H9 (cell line): ENCODE measurements at regions not wholly inside any gene's neighbourhood (a gene's known extent, or its start where the extent isn't known, plus 50 kb on each side); places are given as distances from the start of the nearest gene placed in this dataset.

ENCODE experiments used
- DNase-seq: peaks from one replicate; pipeline ENCODE4 v3.0.0-alpha.2; 2017
- H2AFZ ChIP-seq: one replicate; pipeline ENCODE4 v1.6.1; 2013; ENCODE audit warnings: mild to moderate bottlenecking, low read length, control low read depth, moderate library complexity
- H2AK5ac ChIP-seq: 2 replicates; pipeline ENCODE4 v1.6.1; 2013; ENCODE audit warnings: low read length, control low read depth, mixed read lengths; ENCODE audit not compliant: insufficient read length
- H2BK120ac ChIP-seq: one replicate; pipeline ENCODE4 v1.6.1; 2013; ENCODE audit warnings: low read depth, mild to moderate bottlenecking, low read length, control low read depth, inconsistent platforms; ENCODE audit not compliant: poor library complexity, severe bottlenecking
- H2BK12ac ChIP-seq: 2 replicates; pipeline ENCODE4 v1.6.1; 2013; ENCODE audit warnings: low read length, control low read depth, mixed read lengths, low read depth; ENCODE audit not compliant: insufficient read length
- H2BK15ac ChIP-seq: 2 replicates; pipeline ENCODE4 v1.6.1; 2013; ENCODE audit warnings: low read depth, low read length, control low read depth
- H2BK20ac ChIP-seq: one replicate; pipeline ENCODE4 v1.6.1; 2013; ENCODE audit warnings: low read depth, mild to moderate bottlenecking, low read length, control low read depth, inconsistent platforms; ENCODE audit not compliant: poor library complexity, severe bottlenecking
- H2BK5ac ChIP-seq: 2 replicates; pipeline ENCODE4 v1.6.1; 2013; ENCODE audit warnings: low read length, control low read depth, mixed read lengths; ENCODE audit not compliant: insufficient read length
- H3K14ac ChIP-seq: 2 replicates; pipeline ENCODE4 v1.6.1; 2013; ENCODE audit warnings: low read length, control low read depth; ENCODE audit not compliant: insufficient read depth
- H3K18ac ChIP-seq: 2 replicates; pipeline ENCODE4 v1.6.1; 2013; ENCODE audit warnings: low read depth, mild to moderate bottlenecking, mixed read lengths, low read length, control low read depth; ENCODE audit not compliant: insufficient read length
- H3K23ac ChIP-seq: 2 replicates; pipeline ENCODE4 v1.6.1; 2013; ENCODE audit warnings: low read length, control low read depth, mixed read lengths, low read depth; ENCODE audit not compliant: insufficient read length
- H3K23me2 ChIP-seq: 2 replicates; pipeline ENCODE4 v1.6.1; 2013; ENCODE audit warnings: low read depth, mild to moderate bottlenecking, mixed read lengths, low read length, control low read depth; ENCODE audit not compliant: insufficient read length, poor library complexity, severe bottlenecking
- H3K27ac ChIP-seq: 2 replicates; pipeline ENCODE4 v1.5.1; 2013; ENCODE audit warnings: low read length, control low read depth, mixed read lengths, low read depth; ENCODE audit not compliant: insufficient read length
- H3K27me3 ChIP-seq: 2 replicates; pipeline ENCODE4 v1.6.1; 2013; ENCODE audit warnings: low read length, control low read depth, inconsistent platforms; ENCODE audit not compliant: insufficient read depth
- H3K4ac ChIP-seq: 2 replicates; pipeline ENCODE4 v1.6.1; 2013; ENCODE audit warnings: low read depth, mild to moderate bottlenecking, control low read depth, inconsistent platforms, low read length, moderate library complexity
- H3K4me1 ChIP-seq: 2 replicates; pipeline ENCODE4 v1.6.1; 2013; ENCODE audit warnings: low read length, control low read depth, inconsistent platforms; ENCODE audit not compliant: insufficient read depth
- H3K4me2 ChIP-seq: 2 replicates; pipeline ENCODE4 v1.6.1; 2013; ENCODE audit warnings: low read length, control low read depth, mixed read lengths; ENCODE audit not compliant: insufficient read length, insufficient read depth
- H3K56ac ChIP-seq: 2 replicates; pipeline ENCODE4 v1.6.1; 2013; ENCODE audit warnings: low read depth, mild to moderate bottlenecking, mixed read lengths, low read length, control low read depth; ENCODE audit not compliant: insufficient read length
- H3K79me1 ChIP-seq: 2 replicates; pipeline ENCODE4 v1.6.1; 2013; ENCODE audit warnings: low read depth, mild to moderate bottlenecking, moderate library complexity, low read length, control low read depth, inconsistent platforms; ENCODE audit not compliant: insufficient read depth, poor library complexity, severe bottlenecking
- H3K79me2 ChIP-seq: 2 replicates; pipeline ENCODE4 v1.6.1; 2013; ENCODE audit warnings: low read length, control low read depth, inconsistent platforms; ENCODE audit not compliant: insufficient read depth
- H3K9ac ChIP-seq: 2 replicates; pipeline ENCODE4 v1.6.1; 2013; ENCODE audit warnings: low read length, control low read depth, mixed read lengths; ENCODE audit not compliant: insufficient read length; ENCODE audit errors: extremely low read depth
- H3K9me3 ChIP-seq: one replicate; pipeline ENCODE4 v1.6.1; 2013; ENCODE audit warnings: low read depth, low read length, inconsistent platforms; ENCODE audit not compliant: control insufficient read depth
- H3T11ph ChIP-seq: one replicate; pipeline ENCODE4 v1.6.1; 2013; ENCODE audit warnings: mild to moderate bottlenecking, low read length, control low read depth, inconsistent platforms
- H4K20me1 ChIP-seq: one replicate; pipeline ENCODE4 v1.6.1; 2013; ENCODE audit not compliant: control insufficient read depth, insufficient read length, insufficient read depth
- H4K5ac ChIP-seq: 2 replicates; pipeline ENCODE4 v1.6.1; 2013; ENCODE audit warnings: low read depth, mild to moderate bottlenecking, mixed read lengths, low read length, control low read depth; ENCODE audit not compliant: insufficient read length
- H4K8ac ChIP-seq: replicated peaks from 2 replicates; pipeline ENCODE4 v1.6.1; 2013; ENCODE audit warnings: low read length, control low read depth, mixed read lengths, low read depth; ENCODE audit not compliant: insufficient read length
- H4K91ac ChIP-seq: 2 replicates; pipeline ENCODE4 v1.6.1; 2013; ENCODE audit warnings: low read depth, mild to moderate bottlenecking, moderate library complexity, mixed read lengths, low read length, control low read depth; ENCODE audit not compliant: insufficient read length
- H3K27ac Mint-ChIP-seq, 3 experiments: 2 replicates in 2 of 3; 3 replicates in 1 of 3; pipeline ENCODE4 v1.8.0; 2020 to 2021; ENCODE audit warnings: mixed read lengths in 3 of 3, mild to moderate bottlenecking in 1 of 3, moderate library complexity in 1 of 3
- H3K27me3 Mint-ChIP-seq: 2 replicates; pipeline ENCODE4 v1.8.0; 2021; ENCODE audit warnings: low read depth, mild to moderate bottlenecking, moderate library complexity, mixed read lengths
- H3K36me3 Mint-ChIP-seq, 3 experiments: 2 replicates in 2 of 3; 3 replicates in 1 of 3; pipeline ENCODE4 v1.8.0; 2020 to 2021; ENCODE audit warnings: low read depth in 3 of 3, mixed read lengths in 3 of 3; ENCODE audit not compliant: insufficient read depth in 1 of 3
- H3K4me1 Mint-ChIP-seq, 2 experiments: 2 replicates each; pipeline ENCODE4 v1.8.0; 2020; ENCODE audit warnings: mixed read lengths in 2 of 2
- H3K4me3 Mint-ChIP-seq, 2 experiments: 2 replicates in 1 of 2; 3 replicates in 1 of 2; pipeline ENCODE4 v1.8.0; 2020 to 2021; ENCODE audit warnings: mild to moderate bottlenecking in 2 of 2, mixed read lengths in 2 of 2, moderate library complexity in 1 of 2
- H3K9me3 Mint-ChIP-seq, 2 experiments: 2 replicates in 1 of 2; 3 replicates in 1 of 2; pipeline ENCODE4 v1.8.0; 2020; ENCODE audit warnings: mild to moderate bottlenecking in 2 of 2, mixed read lengths in 2 of 2, moderate library complexity in 1 of 2
- CTCF ChIP-seq: fragments of 200-600 bp; sonication (generic); conservative IDR thresholded peaks from 3 replicates; pipeline ENCODE4 v1.8.0; 2021; ENCODE audit warnings: antibody characterized with exemption, mild to moderate bottlenecking
- WGBS: extraction: QIAGEN DNeasy Blood & Tissue Kit; methylation state at CpG from one replicate; pipeline ENCODE4 v1.1.7; 2013; ENCODE audit warnings: missing lambda C conversion rate, low lambda C conversion rate, mixed read lengths; ENCODE audit not compliant: insufficient read length; ENCODE audit errors: extremely low coverage; 5-methylcytosine and 5-hydroxymethylcytosine counted together

GRCh38 chr4:17418010-17418409 is 93.9 kb downstream of the QDPR start:
- Histone ChIP-seq H4K5ac (no peak overlapping the region), H3K79me1 (no peaks in the 10 kb centered on the region), H4K20me1 (no peaks in the 10 kb centered on the region), H3K79me2 (no peaks in the 10 kb centered on the region), H3K23ac (no peak overlapping the region), H3K23me2 (no peaks in the 10 kb centered on the region), H3K14ac (no peak overlapping the region), H3K4me1 (no peaks in the 10 kb centered on the region), H3K27ac (no peak overlapping the region), H2AFZ (no peak overlapping the region), H2AK5ac (no peak overlapping the region), H4K8ac (no peak overlapping the region), H3K9me3 (no peaks in the 10 kb centered on the region), H2BK15ac (no peak overlapping the region), H3K27me3 (no peaks in the 10 kb centered on the region), H3K4ac (no peak overlapping the region), H2BK5ac (no peak overlapping the region), H4K91ac (no peak overlapping the region), H3K18ac (no peak overlapping the region), H2BK12ac (no peak overlapping the region), H3T11ph (no peak overlapping the region), H2BK120ac (no peak overlapping the region), H3K56ac (no peak overlapping the region), H3K4me2 (no peak overlapping the region), H3K9ac (no peak overlapping the region), H2BK20ac (no peak overlapping the region)
- H3K9me3 Mint-ChIP-seq, result peaks cover 24 to 25% of the 10 kb centered on the region in 2 experiments
- no CpG with 5 or more reads among the region's 4 CpGs for WGBS
- TF ChIP-seq CTCF, result peak; percentile 23; the same call in 1 of the 3 replicates
- H3K27me3 Mint-ChIP-seq, result 0 out of 2 replicates have a peak, but pooled peaks cover 5% of the 10 kb centered on the region
- no peak overlapping the region for H3K27ac Mint-ChIP-seq
- DNase-seq, result peak; percentile 48
- peaks cover 24 to 32% of the 10 kb centered on the region in 2 experiments for H3K4me1 Mint-ChIP-seq
- H3K4me3 Mint-ChIP-seq, result peak overlapping the region in 1 of 2 experiments; percentile 22; a peak in 1 of 5 replicates
- peaks cover 17 to 27% (median 20%) of the 10 kb centered on the region in 3 experiments for H3K36me3 Mint-ChIP-seq
